ENCODE measurements at regions not wholly inside any gene's neighbourhood (a gene's known extent, or its start where the extent isn't known, plus 50 kb on each side); places are given as distances from the start of the nearest gene placed in this dataset.

DNA sequence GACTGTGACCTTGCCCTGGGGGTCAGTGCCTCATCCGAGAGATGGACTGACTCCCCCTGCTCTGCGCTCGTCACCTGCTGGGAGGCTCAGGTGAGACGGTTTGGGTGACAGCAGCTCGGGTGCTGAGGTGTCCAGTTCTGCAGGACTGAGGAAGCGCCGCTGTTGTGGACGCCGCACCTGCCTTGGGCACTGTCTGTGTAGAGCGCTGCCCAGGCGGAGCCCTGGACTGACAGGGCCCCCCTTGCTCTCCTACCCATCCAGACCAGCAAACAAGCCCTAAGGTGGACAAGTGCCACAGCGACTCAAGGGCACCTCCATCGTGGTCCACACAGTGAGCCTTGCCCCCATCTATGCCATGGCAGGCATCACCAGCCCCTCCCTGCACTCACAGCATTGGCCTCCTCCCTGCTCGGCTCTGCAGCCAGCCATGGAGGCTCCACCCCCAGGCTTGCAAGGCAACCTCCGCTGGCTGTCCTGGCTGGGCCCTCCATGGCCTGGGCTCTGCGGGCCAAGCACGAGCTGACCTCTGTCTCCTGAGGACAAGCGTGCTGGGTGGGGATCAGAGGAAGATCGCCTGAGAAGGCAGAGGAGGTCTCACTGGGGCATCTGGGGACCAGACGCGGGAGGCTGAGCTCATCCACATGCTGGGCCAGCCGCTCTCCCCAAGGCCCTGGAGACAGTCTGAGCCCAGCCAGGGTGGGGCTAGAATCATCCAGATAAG is 87.1 kb upstream of the COL5A1 start:
- TF ChIP-seq, protein P1, sequence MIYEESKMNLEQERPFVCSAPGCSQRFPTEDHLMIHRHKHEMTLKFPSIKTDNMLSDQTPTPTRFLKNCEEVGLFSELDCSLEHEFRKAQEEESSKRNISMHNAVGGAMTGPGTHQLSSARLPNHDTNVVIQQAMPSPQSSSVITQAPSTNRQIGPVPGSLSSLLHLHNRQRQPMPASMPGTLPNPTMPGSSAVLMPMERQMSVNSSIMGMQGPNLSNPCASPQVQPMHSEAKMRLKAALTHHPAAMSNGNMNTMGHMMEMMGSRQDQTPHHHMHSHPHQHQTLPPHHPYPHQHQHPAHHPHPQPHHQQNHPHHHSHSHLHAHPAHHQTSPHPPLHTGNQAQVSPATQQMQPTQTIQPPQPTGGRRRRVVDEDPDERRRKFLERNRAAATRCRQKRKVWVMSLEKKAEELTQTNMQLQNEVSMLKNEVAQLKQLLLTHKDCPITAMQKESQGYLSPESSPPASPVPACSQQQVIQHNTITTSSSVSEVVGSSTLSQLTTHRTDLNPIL (CRISPR knock-in tag; IDR thresholded peaks at IDR 0.05; ENCODE audit: low read depth) = no peak
- TF ChIP-seq TCF4 (CRISPR knock-in tag; IDR thresholded peaks at IDR 0.05; ENCODE audit: borderline replicate concordance) = peak; percentile 53; the same call in 1 of the 2 replicates
- ATAC-seq = peak; percentile 11; the same call in 1 of the 3 replicates

DNA sequence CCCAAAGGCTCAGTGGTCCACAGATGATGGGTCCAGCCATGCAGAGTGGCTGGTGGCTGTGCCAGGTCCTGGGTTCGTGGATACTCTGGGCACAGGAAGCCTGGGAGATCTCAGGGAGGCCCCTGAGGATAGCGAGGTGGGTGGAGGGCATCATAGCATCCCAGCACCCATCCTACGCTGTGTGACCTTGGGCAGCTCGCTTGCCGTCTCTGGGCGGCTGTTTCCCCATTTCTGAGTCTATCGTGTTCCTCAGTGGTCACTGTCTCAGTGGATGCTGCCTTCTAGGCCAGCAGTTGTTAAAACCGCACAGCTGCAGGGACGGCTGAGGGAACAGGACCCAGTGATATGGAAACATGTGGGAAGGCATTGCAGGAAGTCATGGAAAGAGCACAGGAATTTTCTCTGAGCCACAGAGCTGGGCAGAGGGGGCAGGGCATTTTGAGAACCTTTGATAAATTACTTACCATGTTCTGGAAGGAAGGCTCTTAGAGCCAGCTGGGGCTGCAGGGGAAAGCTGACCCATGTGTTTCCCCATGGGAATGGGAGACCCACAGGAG is 86.4 kb upstream of the COL5A1 start:
- TF ChIP-seq, protein P2, sequence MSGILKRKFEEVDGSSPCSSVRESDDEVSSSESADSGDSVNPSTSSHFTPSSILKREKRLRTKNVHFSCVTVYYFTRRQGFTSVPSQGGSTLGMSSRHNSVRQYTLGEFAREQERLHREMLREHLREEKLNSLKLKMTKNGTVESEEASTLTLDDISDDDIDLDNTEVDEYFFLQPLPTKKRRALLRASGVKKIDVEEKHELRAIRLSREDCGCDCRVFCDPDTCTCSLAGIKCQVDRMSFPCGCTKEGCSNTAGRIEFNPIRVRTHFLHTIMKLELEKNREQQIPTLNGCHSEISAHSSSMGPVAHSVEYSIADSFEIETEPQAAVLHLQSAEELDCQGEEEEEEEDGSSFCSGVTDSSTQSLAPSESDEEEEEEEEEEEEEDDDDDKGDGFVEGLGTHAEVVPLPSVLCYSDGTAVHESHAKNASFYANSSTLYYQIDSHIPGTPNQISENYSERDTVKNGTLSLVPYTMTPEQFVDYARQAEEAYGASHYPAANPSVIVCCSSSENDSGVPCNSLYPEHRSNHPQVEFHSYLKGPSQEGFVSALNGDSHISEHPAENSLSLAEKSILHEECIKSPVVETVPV (CRISPR knock-in tag; IDR thresholded peaks at IDR 0.05) = no peak
- TF ChIP-seq TCF4 (CRISPR knock-in tag; IDR thresholded peaks at IDR 0.05; ENCODE audit: borderline replicate concordance) (no peak), OSR1 (CRISPR knock-in tag; IDR thresholded peaks at IDR 0.05) (no peak), PPARA (CRISPR knock-in tag; IDR thresholded peaks at IDR 0.05; ENCODE audit: borderline replicate concordance) (no peak), ESRRG (CRISPR knock-in tag; IDR thresholded peaks at IDR 0.05) (no peak), ZNF565 (CRISPR knock-in tag; conservative IDR thresholded peaks at IDR 0.05; ENCODE audit: low read depth) (no peak), CSDC2 (CRISPR knock-in tag; IDR thresholded peaks at IDR 0.05) (no peak), BACH2 (CRISPR knock-in tag; IDR thresholded peaks at IDR 0.05; ENCODE audit: borderline replicate concordance) (no peak), RARB (CRISPR knock-in tag; IDR thresholded peaks at IDR 0.05) (no peak), TOX (CRISPR knock-in tag; IDR thresholded peaks at IDR 0.05; ENCODE audit: borderline replicate concordance) (no peak), ARNTL (CRISPR knock-in tag; IDR thresholded peaks at IDR 0.05; ENCODE audit: borderline replicate concordance, low read depth) (no peak), GLIS3 (CRISPR knock-in tag; IDR thresholded peaks at IDR 0.05) (no peak), ZFP30 (CRISPR knock-in tag; IDR thresholded peaks at IDR 0.05) (no peak), ZNF70 (CRISPR knock-in tag; IDR thresholded peaks at IDR 0.05) (no peak), ZC3H10 (CRISPR knock-in tag; IDR thresholded peaks at IDR 0.05) (no peak)
- TF ChIP-seq, protein P3, sequence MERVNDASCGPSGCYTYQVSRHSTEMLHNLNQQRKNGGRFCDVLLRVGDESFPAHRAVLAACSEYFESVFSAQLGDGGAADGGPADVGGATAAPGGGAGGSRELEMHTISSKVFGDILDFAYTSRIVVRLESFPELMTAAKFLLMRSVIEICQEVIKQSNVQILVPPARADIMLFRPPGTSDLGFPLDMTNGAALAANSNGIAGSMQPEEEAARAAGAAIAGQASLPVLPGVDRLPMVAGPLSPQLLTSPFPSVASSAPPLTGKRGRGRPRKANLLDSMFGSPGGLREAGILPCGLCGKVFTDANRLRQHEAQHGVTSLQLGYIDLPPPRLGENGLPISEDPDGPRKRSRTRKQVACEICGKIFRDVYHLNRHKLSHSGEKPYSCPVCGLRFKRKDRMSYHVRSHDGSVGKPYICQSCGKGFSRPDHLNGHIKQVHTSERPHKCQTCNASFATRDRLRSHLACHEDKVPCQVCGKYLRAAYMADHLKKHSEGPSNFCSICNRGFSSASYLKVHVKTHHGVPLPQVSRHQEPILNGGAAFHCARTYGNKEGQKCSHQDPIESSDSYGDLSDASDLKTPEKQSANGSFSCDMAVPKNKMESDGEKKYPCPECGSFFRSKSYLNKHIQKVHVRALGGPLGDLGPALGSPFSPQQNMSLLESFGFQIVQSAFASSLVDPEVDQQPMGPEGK (CRISPR knock-in tag; IDR thresholded peaks at IDR 0.05; ENCODE audit: borderline replicate concordance) = no peak
- TF ChIP-seq, protein P1 (CRISPR knock-in tag; IDR thresholded peaks at IDR 0.05; ENCODE audit: low read depth) = no peak
- TF ChIP-seq, protein P4, sequence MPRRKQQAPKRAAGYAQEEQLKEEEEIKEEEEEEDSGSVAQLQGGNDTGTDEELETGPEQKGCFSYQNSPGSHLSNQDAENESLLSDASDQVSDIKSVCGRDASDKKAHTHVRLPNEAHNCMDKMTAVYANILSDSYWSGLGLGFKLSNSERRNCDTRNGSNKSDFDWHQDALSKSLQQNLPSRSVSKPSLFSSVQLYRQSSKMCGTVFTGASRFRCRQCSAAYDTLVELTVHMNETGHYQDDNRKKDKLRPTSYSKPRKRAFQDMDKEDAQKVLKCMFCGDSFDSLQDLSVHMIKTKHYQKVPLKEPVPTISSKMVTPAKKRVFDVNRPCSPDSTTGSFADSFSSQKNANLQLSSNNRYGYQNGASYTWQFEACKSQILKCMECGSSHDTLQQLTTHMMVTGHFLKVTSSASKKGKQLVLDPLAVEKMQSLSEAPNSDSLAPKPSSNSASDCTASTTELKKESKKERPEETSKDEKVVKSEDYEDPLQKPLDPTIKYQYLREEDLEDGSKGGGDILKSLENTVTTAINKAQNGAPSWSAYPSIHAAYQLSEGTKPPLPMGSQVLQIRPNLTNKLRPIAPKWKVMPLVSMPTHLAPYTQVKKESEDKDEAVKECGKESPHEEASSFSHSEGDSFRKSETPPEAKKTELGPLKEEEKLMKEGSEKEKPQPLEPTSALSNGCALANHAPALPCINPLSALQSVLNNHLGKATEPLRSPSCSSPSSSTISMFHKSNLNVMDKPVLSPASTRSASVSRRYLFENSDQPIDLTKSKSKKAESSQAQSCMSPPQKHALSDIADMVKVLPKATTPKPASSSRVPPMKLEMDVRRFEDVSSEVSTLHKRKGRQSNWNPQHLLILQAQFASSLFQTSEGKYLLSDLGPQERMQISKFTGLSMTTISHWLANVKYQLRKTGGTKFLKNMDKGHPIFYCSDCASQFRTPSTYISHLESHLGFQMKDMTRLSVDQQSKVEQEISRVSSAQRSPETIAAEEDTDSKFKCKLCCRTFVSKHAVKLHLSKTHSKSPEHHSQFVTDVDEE (CRISPR knock-in tag; IDR thresholded peaks at IDR 0.05) = no peak
- TF ChIP-seq, protein P5, sequence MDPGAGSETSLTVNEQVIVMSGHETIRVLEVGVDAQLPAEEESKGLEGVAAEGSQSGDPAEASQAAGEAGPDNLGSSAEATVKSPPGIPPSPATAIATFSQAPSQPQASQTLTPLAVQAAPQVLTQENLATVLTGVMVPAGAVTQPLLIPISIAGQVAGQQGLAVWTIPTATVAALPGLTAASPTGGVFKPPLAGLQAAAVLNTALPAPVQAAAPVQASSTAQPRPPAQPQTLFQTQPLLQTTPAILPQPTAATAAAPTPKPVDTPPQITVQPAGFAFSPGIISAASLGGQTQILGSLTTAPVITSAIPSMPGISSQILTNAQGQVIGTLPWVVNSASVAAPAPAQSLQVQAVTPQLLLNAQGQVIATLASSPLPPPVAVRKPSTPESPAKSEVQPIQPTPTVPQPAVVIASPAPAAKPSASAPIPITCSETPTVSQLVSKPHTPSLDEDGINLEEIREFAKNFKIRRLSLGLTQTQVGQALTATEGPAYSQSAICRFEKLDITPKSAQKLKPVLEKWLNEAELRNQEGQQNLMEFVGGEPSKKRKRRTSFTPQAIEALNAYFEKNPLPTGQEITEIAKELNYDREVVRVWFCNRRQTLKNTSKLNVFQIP (CRISPR knock-in tag; IDR thresholded peaks at IDR 0.05; ENCODE audit: borderline replicate concordance, low read depth) = no peak
- ATAC-seq = no peak

Data from SK-N-SH treated with all-trans-retinoic acid at 6 μM for 48 hours (cell line).